Endothelial cell (in vitro differentiated cells): ENCODE measurements at regions not wholly inside any gene's neighbourhood (a gene's known extent, or its start where the extent isn't known, plus 50 kb on each side); places are given as distances from the start of the nearest gene placed in this dataset.

Experiments used
- DNase-seq: peaks from one replicate; pipeline ENCODE4 v3.0.0; 2021; ENCODE audit warnings: low spot score
- H3K27ac Mint-ChIP-seq: one replicate; pipeline ENCODE4 v1.8.0; 2021; ENCODE audit warnings: mixed read lengths, inconsistent platforms; ENCODE audit not compliant: unreplicated experiment
- H3K27me3 Mint-ChIP-seq: one replicate; pipeline ENCODE4 v1.8.0; 2021; ENCODE audit warnings: mild to moderate bottlenecking, moderate library complexity, mixed read lengths, inconsistent platforms; ENCODE audit not compliant: unreplicated experiment
- H3K36me3 Mint-ChIP-seq: one replicate; pipeline ENCODE4 v1.8.0; 2021; ENCODE audit warnings: mild to moderate bottlenecking, low read depth, mixed read lengths, inconsistent platforms; ENCODE audit not compliant: unreplicated experiment
- H3K4me1 Mint-ChIP-seq: one replicate; pipeline ENCODE4 v1.8.0; 2021; ENCODE audit warnings: mild to moderate bottlenecking, mixed read lengths, inconsistent platforms; ENCODE audit not compliant: unreplicated experiment
- H3K4me3 Mint-ChIP-seq: one replicate; pipeline ENCODE4 v1.8.0; 2021; ENCODE audit warnings: mild to moderate bottlenecking, mixed read lengths, inconsistent platforms; ENCODE audit not compliant: unreplicated experiment
- H3K9me3 Mint-ChIP-seq: one replicate; pipeline ENCODE4 v1.8.0; 2021; ENCODE audit warnings: mixed read lengths, inconsistent platforms; ENCODE audit not compliant: unreplicated experiment
- CTCF ChIP-seq: fragments of 200-600 bp; sonication (generic); IDR thresholded peaks from one replicate; pipeline ENCODE4 v1.5.0; 2021; ENCODE audit warnings: antibody characterized with exemption; ENCODE audit not compliant: unreplicated experiment

- Mint-ChIP-seq H3K27ac (no peak overlapping the region), H3K27me3 (peaks cover 9% of the 10 kb centered on the region), H3K4me3 (no peak overlapping the region), H3K9me3 (no peaks in the 10 kb centered on the region), H3K4me1 (peaks cover 10% of the 10 kb centered on the region), H3K36me3 (no peaks in the 10 kb centered on the region)
- no peak for TF ChIP-seq CTCF
- no peak for DNase-seq
Measured at GRCh38 chr5:141777130-141777529, 95.1 kb upstream of the ARAP3 start.

GRCh38 chr5:141773779-141774562 lies 91.9 kb upstream of the ARAP3 start:
- Mint-ChIP-seq H3K4me3 (no peak overlapping the region), H3K36me3 (no peaks in the 10 kb centered on the region), H3K27me3 (peaks cover 8% of the 10 kb centered on the region), H3K4me1 (peaks cover 12% of the 10 kb centered on the region), H3K27ac (no peak overlapping the region), H3K9me3 (no peaks in the 10 kb centered on the region)
- no peak for TF ChIP-seq CTCF
- no peak for DNase-seq

GRCh38 chr5:141772281-141772680 lies 90.3 kb upstream of the ARAP3 start:
- no peak overlapping the region for H3K27ac Mint-ChIP-seq
- H3K9me3 Mint-ChIP-seq, result no peaks in the 10 kb centered on the region
- DNase-seq, result no peak
- peaks cover 11% of the 10 kb centered on the region for H3K27me3 Mint-ChIP-seq
- peaks cover 12% of the 10 kb centered on the region for H3K4me1 Mint-ChIP-seq
- no peak for TF ChIP-seq CTCF
- H3K4me3 Mint-ChIP-seq, result no peak overlapping the region
- H3K36me3 Mint-ChIP-seq, result no peaks in the 10 kb centered on the region

GRCh38 chr5:141771562-141771961 lies 89.5 kb upstream of the ARAP3 start:
- peaks cover 12% of the 10 kb centered on the region for H3K4me1 Mint-ChIP-seq
- H3K9me3 Mint-ChIP-seq, result no peaks in the 10 kb centered on the region
- peaks cover 11% of the 10 kb centered on the region for H3K27me3 Mint-ChIP-seq
- H3K27ac Mint-ChIP-seq, result no peak overlapping the region
- TF ChIP-seq CTCF, result no peak
- H3K4me3 Mint-ChIP-seq, result no peak overlapping the region
- H3K36me3 Mint-ChIP-seq, result no peaks in the 10 kb centered on the region
- no peak for DNase-seq

- no peak for DNase-seq
- Mint-ChIP-seq H3K9me3 (no peaks in the 10 kb centered on the region), H3K27ac (no peak overlapping the region), H3K36me3 (no peaks in the 10 kb centered on the region), H3K27me3 (peaks cover 11% of the 10 kb centered on the region), H3K4me1 (peaks cover 12% of the 10 kb centered on the region), H3K4me3 (no peak overlapping the region)
- TF ChIP-seq CTCF, result no peak
Measured at GRCh38 chr5:141771031-141771430, 89.0 kb upstream of the ARAP3 start.
